ENCODE measurements at regions not wholly inside any gene's neighbourhood (a gene's known extent, or its start where the extent isn't known, plus 50 kb on each side); places are given as distances from the start of the nearest gene placed in this dataset.
"Not testable (repeated sequence)": the region's sequence is repeated elsewhere in the genome, so short reads cannot be mapped to it uniquely, and the experiment has no call there.

- TF ChIP-seq ESRRG (CRISPR knock-in tag; IDR thresholded peaks at IDR 0.05) (no peak), CSRNP3 (CRISPR knock-in tag; IDR thresholded peaks at IDR 0.05) (no peak), ZFP3 (CRISPR knock-in tag; IDR thresholded peaks at IDR 0.05) (no peak), ZNF565 (CRISPR knock-in tag; conservative IDR thresholded peaks at IDR 0.05; ENCODE audit: low read depth) (no peak), BACH2 (CRISPR knock-in tag; IDR thresholded peaks at IDR 0.05; ENCODE audit: borderline replicate concordance) (no peak), OSR1 (CRISPR knock-in tag; IDR thresholded peaks at IDR 0.05) (no peak), TCF4 (CRISPR knock-in tag; IDR thresholded peaks at IDR 0.05; ENCODE audit: borderline replicate concordance) (no peak)
- no peak for ATAC-seq
Observed at GRCh38 chr10:52368725-52369124, 54.6 kb downstream of the DKK1 start.

GRCh38 chr10:52374207-52374606, 60.1 kb downstream of the DKK1 start:
- not testable (repeated sequence) for ATAC-seq

- TF ChIP-seq ARNTL (CRISPR knock-in tag; IDR thresholded peaks at IDR 0.05; ENCODE audit: borderline replicate concordance, low read depth) = no peak
- TF ChIP-seq ZNF8 (CRISPR knock-in tag; IDR thresholded peaks at IDR 0.05) = no peak
- TF ChIP-seq ZFP3 (CRISPR knock-in tag; IDR thresholded peaks at IDR 0.05) = no peak
- TF ChIP-seq TCF4 (CRISPR knock-in tag; IDR thresholded peaks at IDR 0.05; ENCODE audit: borderline replicate concordance) = no peak
- no peak for TF ChIP-seq GLIS3 (CRISPR knock-in tag; IDR thresholded peaks at IDR 0.05)
- TF ChIP-seq ZFP30 (CRISPR knock-in tag; IDR thresholded peaks at IDR 0.05) = no peak
- TF ChIP-seq ESRRG (CRISPR knock-in tag; IDR thresholded peaks at IDR 0.05) = no peak
- no peak for ATAC-seq
Observed at GRCh38 chr10:52376694-52377354, 62.7 kb downstream of the DKK1 start.

GRCh38 chr10:52378124-52378523, 64.0 kb downstream of the DKK1 start:
- TF ChIP-seq SNAI2 (CRISPR knock-in tag; IDR thresholded peaks at IDR 0.05) (no peak), ARNTL (CRISPR knock-in tag; IDR thresholded peaks at IDR 0.05; ENCODE audit: borderline replicate concordance, low read depth) (no peak), ZFP30 (CRISPR knock-in tag; IDR thresholded peaks at IDR 0.05) (no peak), CSRNP3 (CRISPR knock-in tag; IDR thresholded peaks at IDR 0.05) (no peak), ZFP3 (CRISPR knock-in tag; IDR thresholded peaks at IDR 0.05) (no peak), ISL1 (CRISPR knock-in tag; IDR thresholded peaks at IDR 0.05) (no peak), PPARA (CRISPR knock-in tag; IDR thresholded peaks at IDR 0.05; ENCODE audit: borderline replicate concordance) (no peak), TOX (CRISPR knock-in tag; IDR thresholded peaks at IDR 0.05; ENCODE audit: borderline replicate concordance) (no peak), CSDC2 (CRISPR knock-in tag; IDR thresholded peaks at IDR 0.05) (no peak), ESRRG (CRISPR knock-in tag; IDR thresholded peaks at IDR 0.05) (no peak), ZNF70 (CRISPR knock-in tag; IDR thresholded peaks at IDR 0.05) (no peak), TCF4 (CRISPR knock-in tag; IDR thresholded peaks at IDR 0.05; ENCODE audit: borderline replicate concordance) (no peak), CREB5 (CRISPR knock-in tag; IDR thresholded peaks at IDR 0.05; ENCODE audit: low read depth) (no peak), PATZ1 (CRISPR knock-in tag; IDR thresholded peaks at IDR 0.05; ENCODE audit: borderline replicate concordance) (no peak), GLIS3 (CRISPR knock-in tag; IDR thresholded peaks at IDR 0.05) (no peak), ZC3H10 (CRISPR knock-in tag; IDR thresholded peaks at IDR 0.05) (no peak), BACH2 (CRISPR knock-in tag; IDR thresholded peaks at IDR 0.05; ENCODE audit: borderline replicate concordance) (no peak), TSHZ2 (CRISPR knock-in tag; IDR thresholded peaks at IDR 0.05) (no peak), RARB (CRISPR knock-in tag; IDR thresholded peaks at IDR 0.05) (no peak)
- ATAC-seq = no peak
